Suprapubic skin (tissue), 4 donors: ENCODE measurements at regions not wholly inside any gene's neighbourhood (a gene's known extent, or its start where the extent isn't known, plus 50 kb on each side); places are given as distances from the start of the nearest gene placed in this dataset.
"Not testable (repeated sequence)": the region's sequence is repeated elsewhere in the genome, so short reads cannot be mapped to it uniquely, and the experiment has no call there.

Source experiments
- DNase-seq, 2 donors: peaks; one replicate each; pipeline ENCODE4 v3.0.0-alpha.2; 2019; ENCODE audit warnings: low spot score in 2 of 2
- H3K27ac ChIP-seq: fragments of 200-600 bp; sonication (generic); one replicate; pipeline ENCODE4 v1.5.1; 2019
- H3K27me3 ChIP-seq: fragments of 200-600 bp; sonication (generic); one replicate; pipeline ENCODE4 v1.5.1; 2019
- H3K36me3 ChIP-seq: fragments of 200-600 bp; sonication (generic); one replicate; pipeline ENCODE4 v1.5.1; 2019
- H3K4me1 ChIP-seq: fragments of 200-600 bp; sonication (generic); one replicate; pipeline ENCODE4 v1.5.1; 2019
- H3K4me3 ChIP-seq: fragments of 200-600 bp; sonication (generic); one replicate; pipeline ENCODE4 v1.5.1; 2019; ENCODE audit warnings: mild to moderate bottlenecking
- H3K9me3 ChIP-seq: fragments of 200-600 bp; sonication (generic); one replicate; pipeline ENCODE4 v1.5.1; 2019
- CTCF ChIP-seq, 2 donors: fragments of 200-600 bp in 1 of 2; fragments of 450-650 bp in 1 of 2; sonication (generic) in 1 of 2; IDR thresholded peaks; one replicate each; pipeline ENCODE4 v1.5.1; 2016 to 2019; ENCODE audit warnings: antibody characterized with exemption in 2 of 2, mild to moderate bottlenecking in 1 of 2, moderate library complexity in 1 of 2
- EP300 ChIP-seq: sonication (generic); formaldehyde crosslinking; IDR thresholded peaks from one replicate; pipeline ENCODE4 v1.6.1; 2017; ENCODE audit warnings: antibody characterized with exemption
- POLR2A ChIP-seq, 2 donors: fragments of 450-650 bp; IDR thresholded peaks; one replicate each; pipeline ENCODE4 v1.6.1; 2017; ENCODE audit warnings: antibody characterized with exemption in 2 of 2, mild to moderate bottlenecking in 2 of 2, moderate library complexity in 2 of 2
- POLR2AphosphoS5 ChIP-seq, 3 donors: sonication (generic); formaldehyde crosslinking; IDR thresholded peaks; one replicate each; pipeline ENCODE4 v1.6.1; 2017; ENCODE audit warnings: antibody characterized with exemption in 3 of 3
- WGBS: methylation state at CpG from one replicate; pipeline ENCODE4 v1.1.5; 2018; 5-methylcytosine and 5-hydroxymethylcytosine counted together

GRCh38 chr9:124122321-124122720 is 110.8 kb downstream of the LHX2 start:
- no peak for DNase-seq
- no peaks in the 10 kb centered on the region for H3K4me1 ChIP-seq
- no peak overlapping the region for H3K4me3 ChIP-seq
- TF ChIP-seq CTCF (IDR thresholded peaks at IDR 0.05) (no peak), POLR2AphosphoS5 (IDR thresholded peaks at IDR 0.05) (no peak), POLR2A (IDR thresholded peaks at IDR 0.05) (no peak), EP300 (no peak)
- no peak overlapping the region for H3K27ac ChIP-seq
- peaks cover 7% of the 10 kb centered on the region for H3K9me3 ChIP-seq
- WGBS, result 71% methylated on average over 1 of the region's 1 CpG
- peaks cover 19% of the 10 kb centered on the region for H3K27me3 ChIP-seq
- H3K36me3 ChIP-seq, result no peaks in the 10 kb centered on the region

- TF ChIP-seq EP300, result no peak
- TF ChIP-seq CTCF (IDR thresholded peaks at IDR 0.05), result no peak
- TF ChIP-seq POLR2A (IDR thresholded peaks at IDR 0.05), result no peak
- TF ChIP-seq POLR2AphosphoS5 (IDR thresholded peaks at IDR 0.05), result no peak
- Histone ChIP-seq H3K36me3 (no peaks in the 10 kb centered on the region), H3K4me3 (no peak overlapping the region), H3K27ac (no peak overlapping the region), H3K4me1 (no peaks in the 10 kb centered on the region), H3K9me3 (peaks cover 7% of the 10 kb centered on the region), H3K27me3 (peaks cover 13% of the 10 kb centered on the region)
- DNase-seq, result no peak
- WGBS, result 42% methylated on average over 3 of the region's 3 CpGs
Measured at GRCh38 chr9:124122813-124123462, 111.4 kb downstream of the LHX2 start.

- H3K4me1 ChIP-seq, DNase-seq, H3K4me3 ChIP-seq, H3K27me3 ChIP-seq, H3K36me3 ChIP-seq, H3K9me3 ChIP-seq, H3K27ac ChIP-seq: not testable (repeated sequence)
- WGBS, result 88% methylated on average over 1 of the region's 1 CpG
Measured at GRCh38 chr9:124123621-124124020, 112.1 kb downstream of the LHX2 start.

- no peak for DNase-seq
- no peaks in the 10 kb centered on the region for H3K36me3 ChIP-seq
- no peaks in the 10 kb centered on the region for H3K4me1 ChIP-seq
- H3K27ac ChIP-seq, result no peak overlapping the region
- no peak overlapping the region for H3K4me3 ChIP-seq
- peaks cover 4% of the 10 kb centered on the region for H3K27me3 ChIP-seq
- TF ChIP-seq CTCF (IDR thresholded peaks at IDR 0.05) (no peak), POLR2A (IDR thresholded peaks at IDR 0.05) (no peak), POLR2AphosphoS5 (IDR thresholded peaks at IDR 0.05) (no peak), EP300 (no peak)
- H3K9me3 ChIP-seq, result peaks cover 7% of the 10 kb centered on the region
- WGBS, result 73% methylated on average over 17 of the region's 19 CpGs
Measured at GRCh38 chr9:124124729-124125650, 113.4 kb downstream of the LHX2 start.

- Histone ChIP-seq H3K27ac (no peak overlapping the region), H3K4me1 (no peaks in the 10 kb centered on the region), H3K9me3 (peaks cover 7% of the 10 kb centered on the region), H3K36me3 (no peaks in the 10 kb centered on the region), H3K4me3 (no peak overlapping the region), H3K27me3 (peaks cover 4% of the 10 kb centered on the region)
- WGBS, result 59% methylated on average over 5 of the region's 12 CpGs
- TF ChIP-seq EP300 (no peak), POLR2AphosphoS5 (IDR thresholded peaks at IDR 0.05) (no peak), CTCF (IDR thresholded peaks at IDR 0.05) (no peak), POLR2A (IDR thresholded peaks at IDR 0.05) (no peak)
- DNase-seq, result no peak
Measured at GRCh38 chr9:124125651-124125977, 114.0 kb downstream of the LHX2 start.
